Activated T-cell treated with anti-CD3 and anti-CD28 coated beads for 4 hours (primary cell): ENCODE measurements at regions not wholly inside any gene's neighbourhood (a gene's known extent, or its start where the extent isn't known, plus 50 kb on each side); places are given as distances from the start of the nearest gene placed in this dataset.

Experiments used
- DNase-seq: peaks from one replicate; pipeline ENCODE4 v3.0.0-alpha.2; 2020

GRCh38 chr5:167156446-167156845, 1135.0 kb upstream of the WWC1 start:
- no peak for DNase-seq

- DNase-seq = no peak
These were observed 1132.9 kb upstream of the WWC1 start for GRCh38 chr5:167158588-167158987.

- no peak for DNase-seq
These were observed 1131.1 kb upstream of the WWC1 start for GRCh38 chr5:167160388-167160787.

- no peak for DNase-seq
These were observed 1124.7 kb upstream of the WWC1 start for GRCh38 chr5:167166696-167167095.

- DNase-seq = no peak
These were observed 1124.2 kb upstream of the WWC1 start for GRCh38 chr5:167167191-167167795.

GRCh38 chr5:167168971-167169370, 1122.5 kb upstream of the WWC1 start:
- DNase-seq = no peak

- DNase-seq = no peak
These were observed 1120.4 kb upstream of the WWC1 start for GRCh38 chr5:167171056-167171455.

- no peak for DNase-seq
These were observed 1113.7 kb upstream of the WWC1 start for GRCh38 chr5:167177736-167178135.

- no peak for DNase-seq
These were observed 1110.5 kb upstream of the WWC1 start for GRCh38 chr5:167180906-167181305.

GRCh38 chr5:167205881-167206280, 1085.6 kb upstream of the WWC1 start:
- no peak for DNase-seq

GRCh38 chr5:167207081-167207480, 1084.4 kb upstream of the WWC1 start:
- DNase-seq = no peak

- no peak for DNase-seq
These were observed 1082.5 kb upstream of the WWC1 start for GRCh38 chr5:167208911-167209310.

GRCh38 chr5:167217097-167217743, 1074.2 kb upstream of the WWC1 start:
- DNase-seq = no peak

GRCh38 chr5:167219298-167219697, 1072.1 kb upstream of the WWC1 start:
- DNase-seq = no peak

GRCh38 chr5:167226386-167226785, 1065.1 kb upstream of the WWC1 start:
- DNase-seq = no peak

GRCh38 chr5:167228134-167228533, 1063.3 kb upstream of the WWC1 start:
- DNase-seq = no peak

GRCh38 chr5:167229751-167230150, 1061.7 kb upstream of the WWC1 start:
- DNase-seq = no peak

GRCh38 chr5:167230414-167230813, 1061.0 kb upstream of the WWC1 start:
- DNase-seq = no peak

- DNase-seq = no peak
These were observed 1058.7 kb upstream of the WWC1 start for GRCh38 chr5:167232675-167233311.

- no peak for DNase-seq
These were observed 1057.8 kb upstream of the WWC1 start for GRCh38 chr5:167233507-167234220.

GRCh38 chr5:167241436-167242067, 1049.9 kb upstream of the WWC1 start:
- DNase-seq = no peak

GRCh38 chr5:167242701-167243100, 1048.7 kb upstream of the WWC1 start:
- DNase-seq = no peak

- no peak for DNase-seq
These were observed 1048.0 kb upstream of the WWC1 start for GRCh38 chr5:167243463-167243862.
